SH-SY5Y (cell line): ENCODE measurements at regions not wholly inside any gene's neighbourhood (a gene's known extent, or its start where the extent isn't known, plus 50 kb on each side); places are given as distances from the start of the nearest gene placed in this dataset.

Experiments
- GATA2 ChIP-seq: IDR thresholded peaks from 2 replicates; pipeline ENCODE4 v1.6.1; 2011; ENCODE audit warnings: mild to moderate bottlenecking, low read depth, low read length
- GATA3 ChIP-seq: IDR thresholded peaks from 2 replicates; pipeline ENCODE4 v1.6.1; 2011; ENCODE audit warnings: low read depth, mild to moderate bottlenecking, low read length, moderate library complexity

- TF ChIP-seq GATA2: no peak
- no peak for TF ChIP-seq GATA3
Observed at GRCh38 chr2:56475191-56475590, 291.4 kb downstream of the CCDC85A start.
